Spleen (tissue), 7 donors: ENCODE measurements at regions not wholly inside any gene's neighbourhood (a gene's known extent, or its start where the extent isn't known, plus 50 kb on each side); places are given as distances from the start of the nearest gene placed in this dataset.

ENCODE experiments used
- CTCF ChIP-seq, 11 experiments: fragments of 200-600 bp in 7 of 11; fragments of 450-650 bp in 4 of 11; sonication (generic) in 4 of 11; IDR thresholded peaks in 8 of 11; conservative IDR thresholded peaks in 3 of 11; 1 replicate in 7 of 11; 2 replicates in 4 of 11; pipeline versions ENCODE4 v1.4.0 to v1.8.0; 2016 to 2021; ENCODE audit warnings: antibody characterized with exemption in 11 of 11, inconsistent platforms in 4 of 11, mild to moderate bottlenecking in 1 of 11
- POLR2A ChIP-seq, 3 donors: fragments of 450-650 bp; IDR thresholded peaks; one replicate each; pipeline ENCODE4 v1.5.1; 2017; ENCODE audit warnings: antibody characterized with exemption in 3 of 3, mild to moderate bottlenecking in 1 of 3
- POLR2AphosphoS5 ChIP-seq, 3 donors: sonication (generic); formaldehyde crosslinking; IDR thresholded peaks; one replicate each; pipeline ENCODE4 v1.5.1; 2017; ENCODE audit warnings: antibody characterized with exemption in 3 of 3
- donor health status: DM: no; HTN: no; CAD: no; lungs with moderate emphysema.
- donor health status: DM: no; HTN: no; CAD: no.
- donor health status: DM: no; HTN: no; CAD: no.

GRCh38 chr2:187612857-187613256, 58.6 kb upstream of the TFPI start:
- TF ChIP-seq POLR2A (IDR thresholded peaks at IDR 0.05) (no peak), CTCF (IDR thresholded peaks at IDR 0.05 in 8 of 11, conservative IDR thresholded peaks at IDR 0.05 in 3 of 11) (no peak), POLR2AphosphoS5 (IDR thresholded peaks at IDR 0.05) (no peak)
